Smooth muscle cell (in vitro differentiated cells): ENCODE measurements at regions not wholly inside any gene's neighbourhood (a gene's known extent, or its start where the extent isn't known, plus 50 kb on each side); places are given as distances from the start of the nearest gene placed in this dataset.
A peak's percentile ranks its signal among the peaks of the same experiment; 100 is the strongest.

Source experiments
- DNase-seq: peaks from one replicate; lab custom pipeline; 2025; ENCODE audit not compliant: unreplicated experiment; lab: John Stamatoyannopoulos, UW
- H2AFZ ChIP-seq: fragments of 200-600 bp; sonication (generic); 2 replicates; pipeline ENCODE4 v1.6.0; 2016; ENCODE audit warnings: antibody characterized with exemption, low read depth, mild to moderate bottlenecking
- H3F3A ChIP-seq: fragments of 200-600 bp; sonication (generic); 2 replicates; pipeline ENCODE4 v1.6.0; 2017; ENCODE audit warnings: antibody characterized with exemption, low read depth
- H3K27ac ChIP-seq: fragments of 200-600 bp; sonication (generic); 2 replicates; pipeline ENCODE4 v1.5.1; 2016; ENCODE audit warnings: low read depth, mild to moderate bottlenecking
- H3K27me3 ChIP-seq: fragments of 200-600 bp; sonication (generic); 2 replicates; pipeline ENCODE4 v1.6.1; 2016; ENCODE audit warnings: low read depth, mild to moderate bottlenecking
- H3K36me3 ChIP-seq: fragments of 200-600 bp; sonication (generic); 2 replicates; pipeline ENCODE4 v1.5.1; 2016; ENCODE audit warnings: low read depth
- H3K4me1 ChIP-seq: fragments of 200-600 bp; sonication (generic); 2 replicates; pipeline ENCODE4 v1.5.1; 2016; ENCODE audit warnings: low read depth
- H3K4me2 ChIP-seq: fragments of 200-600 bp; sonication (generic); 2 replicates; pipeline ENCODE4 v1.6.0; 2016; ENCODE audit warnings: mild to moderate bottlenecking
- H3K4me3 ChIP-seq: fragments of 200-600 bp; sonication (generic); 2 replicates; pipeline ENCODE4 v1.5.1; 2016; ENCODE audit warnings: mild to moderate bottlenecking
- H3K79me2 ChIP-seq: fragments of 200-600 bp; sonication (generic); 2 replicates; pipeline ENCODE4 v1.6.0; 2016; ENCODE audit warnings: low read depth, mild to moderate bottlenecking
- H3K9ac ChIP-seq: fragments of 200-600 bp; sonication (generic); 2 replicates; pipeline ENCODE4 v1.6.0; 2016; ENCODE audit warnings: low read depth
- H3K9me3 ChIP-seq: fragments of 200-600 bp; sonication (generic); replicated peaks from 2 replicates; pipeline ENCODE4 v1.5.1; 2016; ENCODE audit warnings: low read depth
- H4K20me1 ChIP-seq: fragments of 200-600 bp; sonication (generic); 2 replicates; pipeline ENCODE4 v1.6.0; 2016; ENCODE audit warnings: low read depth
- WGBS: methylation state at CpG from one replicate; pipeline ENCODE4 v1.1.7; 2016; ENCODE audit warnings: low lambda C conversion rate; 5-methylcytosine and 5-hydroxymethylcytosine counted together
- TF ChIP-seq, protein P1 (sequence below): fragments of 200-600 bp; sonication (generic); IDR thresholded peaks from 2 replicates; pipeline ENCODE4 v1.5.1; 2017; ENCODE audit warnings: borderline replicate concordance, mild to moderate bottlenecking, antibody characterized with exemption; ENCODE audit not compliant: insufficient read depth, poor library complexity, severe bottlenecking

DNA sequence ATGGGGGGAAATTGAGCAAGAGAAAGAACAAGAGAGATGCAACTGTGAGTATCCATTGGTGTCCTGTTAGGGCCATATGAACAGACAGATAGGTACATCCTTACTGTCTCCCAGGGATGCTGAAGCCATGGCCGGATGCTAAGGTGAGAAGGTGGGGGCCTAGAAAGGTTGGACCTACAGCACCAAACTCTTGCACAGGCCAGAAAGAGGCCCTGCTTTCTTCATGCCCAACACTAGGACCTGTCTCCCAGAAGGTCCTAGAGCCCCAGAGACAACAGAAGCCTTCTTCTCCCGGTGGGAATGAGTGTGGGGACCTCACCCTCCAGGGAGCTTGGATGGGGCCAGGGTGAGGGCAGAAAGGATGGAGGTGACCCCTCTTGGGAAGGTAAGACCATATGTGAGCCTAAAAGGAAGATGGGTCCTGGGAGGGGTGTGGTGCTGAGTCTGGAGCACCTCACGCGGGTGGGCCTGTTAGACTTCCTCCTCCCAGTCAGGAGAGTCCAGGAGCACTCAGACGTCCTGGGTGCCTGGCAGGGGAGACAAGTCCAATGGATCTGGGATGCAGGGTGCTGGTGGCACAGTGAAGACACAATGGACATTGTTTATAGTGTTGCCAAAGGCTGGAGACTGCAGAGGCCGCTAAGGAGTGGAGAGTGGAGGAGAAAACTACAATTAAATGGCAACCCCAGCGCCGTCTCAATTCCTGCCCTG, 265.3 kb downstream of the CYP26B1 start:
- DNase-seq = no peak
- no peak overlapping the region for H2AFZ ChIP-seq
- no peaks in the 10 kb centered on the region for H4K20me1 ChIP-seq
- TF ChIP-seq, protein P1, sequence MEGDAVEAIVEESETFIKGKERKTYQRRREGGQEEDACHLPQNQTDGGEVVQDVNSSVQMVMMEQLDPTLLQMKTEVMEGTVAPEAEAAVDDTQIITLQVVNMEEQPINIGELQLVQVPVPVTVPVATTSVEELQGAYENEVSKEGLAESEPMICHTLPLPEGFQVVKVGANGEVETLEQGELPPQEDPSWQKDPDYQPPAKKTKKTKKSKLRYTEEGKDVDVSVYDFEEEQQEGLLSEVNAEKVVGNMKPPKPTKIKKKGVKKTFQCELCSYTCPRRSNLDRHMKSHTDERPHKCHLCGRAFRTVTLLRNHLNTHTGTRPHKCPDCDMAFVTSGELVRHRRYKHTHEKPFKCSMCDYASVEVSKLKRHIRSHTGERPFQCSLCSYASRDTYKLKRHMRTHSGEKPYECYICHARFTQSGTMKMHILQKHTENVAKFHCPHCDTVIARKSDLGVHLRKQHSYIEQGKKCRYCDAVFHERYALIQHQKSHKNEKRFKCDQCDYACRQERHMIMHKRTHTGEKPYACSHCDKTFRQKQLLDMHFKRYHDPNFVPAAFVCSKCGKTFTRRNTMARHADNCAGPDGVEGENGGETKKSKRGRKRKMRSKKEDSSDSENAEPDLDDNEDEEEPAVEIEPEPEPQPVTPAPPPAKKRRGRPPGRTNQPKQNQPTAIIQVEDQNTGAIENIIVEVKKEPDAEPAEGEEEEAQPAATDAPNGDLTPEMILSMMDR = no peak
- H3K9me3 ChIP-seq = no peaks in the 10 kb centered on the region
- H3K27me3 ChIP-seq = no peaks in the 10 kb centered on the region
- no peak overlapping the region for H3K4me3 ChIP-seq
- no peaks in the 10 kb centered on the region for H3K36me3 ChIP-seq
- H3K4me1 ChIP-seq = no peaks in the 10 kb centered on the region
- H3K79me2 ChIP-seq = no peaks in the 10 kb centered on the region
- H3F3A ChIP-seq = no peaks in the 10 kb centered on the region
- WGBS = 83% methylated on average over 8 of the region's 8 CpGs
- peak overlapping the region; percentile 43 for H3K4me2 ChIP-seq
- no peak overlapping the region for H3K27ac ChIP-seq
- H3K9ac ChIP-seq = no peak overlapping the region

DNA sequence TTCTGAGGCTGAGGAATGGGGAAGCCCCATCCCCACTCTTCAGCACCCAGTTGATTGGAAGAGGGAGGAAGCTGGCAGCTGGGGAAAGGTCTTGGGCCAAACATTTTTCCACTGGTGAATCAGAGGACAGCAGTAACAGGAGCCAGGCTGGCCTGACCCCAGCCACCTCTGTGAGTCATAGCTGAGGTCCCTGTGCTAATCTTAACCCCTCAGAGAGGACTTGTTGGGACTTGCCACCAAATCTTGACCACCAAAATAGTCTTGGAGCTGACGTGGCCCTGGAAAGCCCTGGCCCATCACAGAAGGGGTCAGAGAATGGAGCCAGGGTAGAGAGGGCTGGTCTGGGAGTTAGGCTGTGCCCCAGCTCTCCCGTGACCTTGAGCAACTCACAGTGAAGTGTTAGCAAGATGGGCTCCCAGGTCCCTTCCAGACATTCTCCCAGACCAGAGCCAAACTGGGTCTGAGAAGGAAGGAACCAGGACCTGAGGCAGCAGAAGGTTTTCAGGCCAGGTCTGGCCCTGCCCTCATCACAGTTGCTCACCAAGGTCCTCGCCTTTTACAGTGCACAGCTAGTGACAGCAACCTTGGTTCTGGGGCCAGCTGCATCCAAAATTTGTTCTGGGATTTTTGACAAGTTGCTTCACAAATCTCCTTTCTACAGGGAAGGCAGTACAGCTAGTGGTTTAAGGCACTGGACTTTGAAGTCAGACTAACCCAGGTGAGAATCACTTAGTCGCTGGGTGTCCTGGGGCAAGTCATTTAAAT, 266.6 kb downstream of the CYP26B1 start:
- no peaks in the 10 kb centered on the region for H3K79me2 ChIP-seq
- no peak for DNase-seq
- no peak overlapping the region for H3K4me3 ChIP-seq
- 80% methylated on average over 4 of the region's 4 CpGs for WGBS
- no peak overlapping the region for H2AFZ ChIP-seq
- H3K36me3 ChIP-seq = no peaks in the 10 kb centered on the region
- H3F3A ChIP-seq = no peaks in the 10 kb centered on the region
- no peaks in the 10 kb centered on the region for H3K4me1 ChIP-seq
- H3K4me2 ChIP-seq = no peak overlapping the region
- TF ChIP-seq, protein P1 = no peak
- no peaks in the 10 kb centered on the region for H3K9me3 ChIP-seq
- no peaks in the 10 kb centered on the region for H4K20me1 ChIP-seq
- H3K9ac ChIP-seq = no peak overlapping the region
- H3K27ac ChIP-seq = peak overlapping the region; percentile 27
- H3K27me3 ChIP-seq = peaks cover 5% of the 10 kb centered on the region

DNA sequence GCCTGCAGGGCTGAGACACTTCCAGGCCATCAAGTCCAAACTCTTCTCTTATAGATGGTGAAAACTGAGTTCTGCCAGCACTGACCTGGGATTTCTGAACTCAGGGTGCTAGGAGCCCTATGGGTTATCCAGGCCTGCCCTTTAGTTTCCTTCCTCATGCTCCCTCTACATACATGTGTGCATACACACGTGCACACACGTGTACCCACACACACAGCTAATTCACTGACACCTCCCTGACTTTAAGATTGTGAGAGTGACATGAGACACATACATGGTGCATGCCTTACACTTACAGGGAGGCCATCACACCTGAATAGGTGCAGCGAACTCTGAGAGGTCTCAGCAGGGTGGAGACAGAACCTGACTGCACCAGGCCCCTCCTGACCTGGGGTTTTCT, 267.4 kb downstream of the CYP26B1 start:
- no peak overlapping the region for H3K4me2 ChIP-seq
- no peaks in the 10 kb centered on the region for H3F3A ChIP-seq
- no peaks in the 10 kb centered on the region for H4K20me1 ChIP-seq
- no peak overlapping the region for H3K27ac ChIP-seq
- no peaks in the 10 kb centered on the region for H3K79me2 ChIP-seq
- DNase-seq = no peak
- no peaks in the 10 kb centered on the region for H3K36me3 ChIP-seq
- H2AFZ ChIP-seq = no peak overlapping the region
- H3K4me3 ChIP-seq = no peak overlapping the region
- peaks cover 5% of the 10 kb centered on the region for H3K27me3 ChIP-seq
- TF ChIP-seq, protein P1 = no peak
- 91% methylated on average over 3 of the region's 3 CpGs for WGBS
- no peak overlapping the region for H3K9ac ChIP-seq
- H3K4me1 ChIP-seq = no peaks in the 10 kb centered on the region
- H3K9me3 ChIP-seq = no peaks in the 10 kb centered on the region
